Peyer's patch (tissue), 4 donors: ENCODE measurements at regions not wholly inside any gene's neighbourhood (a gene's known extent, or its start where the extent isn't known, plus 50 kb on each side); places are given as distances from the start of the nearest gene placed in this dataset.

Experiments used
- POLR2A ChIP-seq, 2 donors: fragments of 450-650 bp; IDR thresholded peaks; one replicate each; pipeline ENCODE4 v1.5.1; 2017; ENCODE audit warnings: antibody characterized with exemption in 2 of 2, mild to moderate bottlenecking in 2 of 2, moderate library complexity in 2 of 2
- TF ChIP-seq, protein P1 (sequence below), 6 experiments: fragments of 450-650 bp in 4 of 6; fragments of 200-600 bp in 2 of 6; sonication (generic) in 1 of 6; IDR thresholded peaks; one replicate each; pipeline ENCODE4 v1.5.1; 2017 to 2019; ENCODE audit warnings: antibody characterized with exemption in 6 of 6, mild to moderate bottlenecking in 3 of 6, moderate library complexity in 1 of 6

- no peak for TF ChIP-seq POLR2A (IDR thresholded peaks at IDR 0.05)
- TF ChIP-seq, protein P1, sequence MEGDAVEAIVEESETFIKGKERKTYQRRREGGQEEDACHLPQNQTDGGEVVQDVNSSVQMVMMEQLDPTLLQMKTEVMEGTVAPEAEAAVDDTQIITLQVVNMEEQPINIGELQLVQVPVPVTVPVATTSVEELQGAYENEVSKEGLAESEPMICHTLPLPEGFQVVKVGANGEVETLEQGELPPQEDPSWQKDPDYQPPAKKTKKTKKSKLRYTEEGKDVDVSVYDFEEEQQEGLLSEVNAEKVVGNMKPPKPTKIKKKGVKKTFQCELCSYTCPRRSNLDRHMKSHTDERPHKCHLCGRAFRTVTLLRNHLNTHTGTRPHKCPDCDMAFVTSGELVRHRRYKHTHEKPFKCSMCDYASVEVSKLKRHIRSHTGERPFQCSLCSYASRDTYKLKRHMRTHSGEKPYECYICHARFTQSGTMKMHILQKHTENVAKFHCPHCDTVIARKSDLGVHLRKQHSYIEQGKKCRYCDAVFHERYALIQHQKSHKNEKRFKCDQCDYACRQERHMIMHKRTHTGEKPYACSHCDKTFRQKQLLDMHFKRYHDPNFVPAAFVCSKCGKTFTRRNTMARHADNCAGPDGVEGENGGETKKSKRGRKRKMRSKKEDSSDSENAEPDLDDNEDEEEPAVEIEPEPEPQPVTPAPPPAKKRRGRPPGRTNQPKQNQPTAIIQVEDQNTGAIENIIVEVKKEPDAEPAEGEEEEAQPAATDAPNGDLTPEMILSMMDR (IDR thresholded peaks at IDR 0.05) = no peak
Observed at GRCh38 chrX:138001226-138001625, 435.3 kb downstream of the ZIC3 start.
